GM21390 (cell line): ENCODE measurements at regions not wholly inside any gene's neighbourhood (a gene's known extent, or its start where the extent isn't known, plus 50 kb on each side); places are given as distances from the start of the nearest gene placed in this dataset.
"Not testable (repeated sequence)": the region's sequence is repeated elsewhere in the genome, so short reads cannot be mapped to it uniquely, and the experiment has no call there.

Experiments used
- ATAC-seq: cut with Tn5 transposase; IDR thresholded peaks from one replicate; pipeline ENCODE4 v1.9.1; 2021; ENCODE audit not compliant: unreplicated experiment

DNA sequence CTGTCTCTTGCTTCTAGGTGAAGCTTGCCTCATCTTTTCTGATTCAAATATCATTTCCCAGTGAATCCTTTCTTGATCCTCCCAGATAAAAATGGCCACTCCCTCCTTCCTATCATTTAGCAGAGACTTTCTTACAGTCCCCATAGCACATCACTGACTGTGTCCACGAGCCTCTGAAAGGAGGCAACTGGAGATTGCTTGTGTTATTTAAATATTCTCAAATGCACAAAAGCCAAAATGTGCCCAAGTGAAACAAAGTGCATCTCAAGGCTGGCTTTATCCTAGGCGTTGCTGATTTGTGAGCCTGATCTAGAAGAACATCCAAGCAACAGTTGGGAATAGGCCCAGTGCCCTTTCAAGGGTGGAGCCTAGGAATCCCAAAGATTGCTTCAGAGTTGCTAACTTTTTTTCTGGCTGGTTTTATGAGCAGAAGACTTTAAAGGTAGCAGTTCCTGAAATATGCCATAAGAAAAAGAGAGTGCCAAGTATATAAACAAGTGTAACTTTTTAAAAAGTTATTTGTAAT is 393.6 kb downstream of the CD83 start:
- ATAC-seq = no peak

DNA sequence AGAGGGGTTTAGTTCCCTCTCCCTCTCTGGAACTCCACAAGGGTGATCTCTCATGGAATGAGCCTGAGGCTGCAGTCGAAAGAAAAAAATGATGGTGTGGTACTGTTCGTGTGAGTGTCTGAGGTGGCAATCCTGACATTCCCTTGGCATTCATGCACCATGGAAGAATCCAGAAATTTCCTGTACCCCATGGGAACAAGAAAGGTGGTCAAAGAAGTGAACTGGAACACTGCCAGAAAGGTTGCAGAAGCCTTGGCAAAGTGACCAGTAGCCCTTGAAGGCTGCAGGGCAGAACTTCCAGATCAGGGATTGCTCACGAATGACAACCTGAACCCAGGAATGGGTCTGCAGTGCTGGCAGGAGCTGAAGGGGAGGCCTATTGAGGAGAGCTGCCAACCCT is 394.7 kb downstream of the CD83 start:
- ATAC-seq = no peak

DNA sequence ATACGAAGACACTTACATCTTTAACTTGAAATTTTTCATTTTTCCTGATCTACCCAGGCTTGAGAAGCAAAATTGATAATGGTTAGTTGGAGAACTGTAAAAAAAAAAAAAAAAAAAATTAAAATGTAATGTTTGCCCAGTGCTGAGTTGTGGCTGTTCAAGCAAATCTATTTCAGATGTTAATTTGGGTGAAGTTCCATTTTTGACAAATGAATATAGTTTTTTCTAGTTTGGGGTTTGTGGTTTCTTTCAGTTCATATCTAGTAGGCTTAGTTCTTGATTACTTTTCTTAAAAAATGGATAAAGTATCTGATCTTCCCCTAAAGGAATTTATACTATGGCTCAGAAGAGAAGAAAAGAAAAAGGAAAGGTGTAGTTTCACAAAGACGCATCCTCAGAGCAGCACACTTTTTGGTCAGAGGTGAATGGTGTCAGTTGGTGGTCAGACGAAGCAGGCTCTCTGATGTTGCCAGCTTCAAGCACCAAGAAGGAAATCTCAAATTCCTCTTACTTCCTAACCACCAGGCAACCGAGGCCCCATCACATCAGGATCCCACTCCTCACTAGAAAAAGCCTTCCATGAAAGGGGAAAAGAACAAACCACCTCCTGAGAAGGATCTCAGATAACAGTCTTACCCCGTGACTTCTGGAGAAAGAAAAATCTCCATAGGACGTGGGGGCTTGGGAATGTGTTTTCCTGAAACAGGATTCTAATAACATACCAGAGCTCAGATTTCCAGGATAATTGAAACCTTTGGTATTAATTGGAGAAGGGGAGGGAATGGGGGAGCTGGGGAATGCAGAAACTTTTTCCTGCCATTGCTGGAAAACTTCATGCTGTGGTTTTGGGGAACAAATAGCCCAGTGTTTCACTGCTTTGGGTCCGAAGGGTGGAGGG is 396.2 kb downstream of the CD83 start:
- no peak for ATAC-seq

DNA sequence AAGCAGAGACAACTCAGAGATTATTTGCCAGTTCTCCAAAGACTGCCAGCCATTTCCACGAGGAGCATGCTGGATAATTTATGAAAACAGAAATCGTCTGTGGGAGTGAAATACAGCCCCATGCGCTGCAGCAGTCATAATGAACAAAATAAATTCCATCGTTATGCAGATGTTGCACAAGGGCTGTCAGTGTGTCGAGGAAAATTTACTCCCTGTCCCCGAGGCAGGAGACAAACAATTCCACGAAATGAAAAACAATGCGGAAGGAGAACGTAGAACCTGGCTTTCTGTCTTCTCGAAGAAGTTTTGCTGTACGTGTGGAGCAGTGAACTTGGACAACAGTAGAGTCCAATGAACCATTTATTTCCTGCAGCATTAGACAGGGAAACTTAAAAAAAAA is 399.4 kb downstream of the CD83 start:
- no peak for ATAC-seq

DNA sequence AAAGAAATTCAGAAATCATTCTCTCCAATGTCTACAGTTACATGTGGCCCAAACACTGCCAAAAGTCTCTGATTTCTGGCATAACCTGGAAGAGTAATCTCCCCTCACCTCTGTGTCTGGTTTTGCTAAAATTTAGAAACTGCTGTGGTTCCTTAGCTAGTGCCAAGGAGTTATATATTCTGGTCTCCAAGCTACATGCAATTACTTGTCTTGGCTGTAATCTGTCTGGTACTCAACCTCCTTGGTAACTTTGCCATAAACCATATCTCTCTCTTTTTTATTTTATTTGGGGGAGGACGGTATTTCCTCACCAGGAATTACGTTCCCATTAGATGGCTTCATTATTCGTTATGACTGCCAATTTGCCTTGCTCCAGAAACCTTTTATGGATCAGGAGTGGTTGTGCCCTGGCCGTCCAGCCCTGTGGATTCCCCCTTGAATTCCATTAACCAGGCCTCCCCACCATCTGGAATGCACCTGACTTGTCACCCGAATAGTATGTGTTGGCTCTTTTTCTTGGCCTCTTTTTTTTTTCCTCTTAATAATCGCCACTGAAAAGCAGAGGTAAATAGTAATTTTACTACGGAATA is 400.0 kb downstream of the CD83 start:
- ATAC-seq = no peak

DNA sequence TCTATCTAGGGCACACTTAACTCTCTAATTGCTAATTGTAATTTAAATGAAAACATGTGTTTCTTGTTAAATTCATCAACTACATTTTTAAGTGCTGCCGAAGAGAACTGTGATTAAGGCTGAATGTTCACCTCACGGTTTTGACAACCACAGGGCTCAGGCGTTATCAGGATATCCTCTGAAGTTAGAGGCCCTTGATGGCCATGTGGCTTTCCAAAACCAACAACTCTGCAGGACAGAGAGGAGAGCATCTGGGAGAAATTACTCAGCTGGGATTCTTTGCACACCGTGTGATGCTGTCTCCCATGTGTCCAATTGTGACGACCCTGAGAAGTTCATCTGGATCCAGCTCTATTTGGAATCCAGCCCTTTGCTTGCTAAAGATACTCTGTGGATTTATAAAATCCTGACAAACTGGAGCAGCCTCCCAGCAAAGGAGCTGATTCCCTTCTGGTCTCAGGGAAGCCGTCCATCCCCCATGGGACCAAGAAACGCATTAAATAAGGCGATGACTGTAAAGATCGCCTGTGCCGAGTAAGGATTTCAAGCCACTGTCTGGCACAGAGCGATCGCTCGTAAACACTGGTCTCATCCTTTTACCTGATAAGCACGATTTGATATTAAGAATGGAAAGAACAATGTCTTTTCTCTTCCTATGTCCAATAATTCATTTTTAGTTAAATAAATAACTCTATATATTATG is 401.1 kb downstream of the CD83 start:
- ATAC-seq = no peak

DNA sequence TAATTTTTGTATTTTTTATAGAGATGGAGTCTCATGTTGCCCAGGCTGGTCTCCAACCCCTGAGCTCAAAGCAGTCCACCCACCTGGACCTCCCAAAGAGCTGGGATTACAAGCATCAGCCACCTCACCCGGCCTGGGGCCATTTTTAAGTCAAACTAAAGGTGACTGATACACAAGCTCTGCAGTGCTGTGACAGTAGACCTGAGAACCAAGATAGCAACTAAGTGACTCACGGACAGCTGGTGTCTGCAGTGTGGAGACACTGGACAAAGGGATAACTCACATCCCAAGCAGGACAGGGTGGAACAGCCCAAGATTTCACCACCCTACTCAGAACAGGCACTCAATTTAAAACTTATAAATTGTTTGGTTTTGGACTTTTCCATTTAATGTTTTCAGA is 402.5 kb downstream of the CD83 start:
- ATAC-seq = no peak

DNA sequence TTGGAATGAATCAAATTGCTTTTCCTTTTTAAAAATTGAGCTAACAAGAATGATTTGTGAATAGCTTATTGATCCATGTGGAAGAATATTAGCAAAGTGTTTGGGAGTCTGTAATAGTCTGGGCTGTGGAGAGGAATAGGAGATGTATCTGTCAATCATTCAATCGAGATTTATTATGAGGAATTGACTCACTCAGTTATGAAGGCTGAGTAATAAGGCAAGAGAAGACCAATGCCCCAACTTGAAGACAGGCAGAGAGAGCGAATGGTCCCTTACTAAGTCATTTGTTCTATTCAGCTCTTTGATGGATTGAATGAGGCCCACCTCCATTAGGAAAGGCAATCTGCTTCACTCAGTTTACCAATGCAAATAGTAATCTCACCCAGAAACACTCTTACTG is 403.0 kb downstream of the CD83 start:
- ATAC-seq = no peak

DNA sequence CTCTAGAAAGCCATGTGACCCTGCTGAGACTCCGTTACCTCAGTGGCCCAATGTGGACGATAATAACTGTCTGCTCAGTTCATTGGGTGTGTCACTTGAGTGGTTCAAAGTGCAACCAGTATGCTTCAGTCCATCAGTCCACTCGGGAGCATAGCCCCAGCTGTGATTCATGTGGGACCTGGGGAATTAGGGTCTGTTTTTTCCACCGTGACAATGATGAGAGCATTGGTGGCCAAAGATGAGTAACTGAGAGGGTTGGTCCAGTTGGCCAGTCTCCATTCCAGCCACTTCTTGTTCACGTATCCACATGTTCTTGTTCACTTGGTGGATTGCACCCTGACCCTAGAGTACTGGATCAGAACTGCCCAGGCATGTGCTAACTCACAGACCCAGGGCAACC is 403.6 kb downstream of the CD83 start:
- no peak for ATAC-seq

DNA sequence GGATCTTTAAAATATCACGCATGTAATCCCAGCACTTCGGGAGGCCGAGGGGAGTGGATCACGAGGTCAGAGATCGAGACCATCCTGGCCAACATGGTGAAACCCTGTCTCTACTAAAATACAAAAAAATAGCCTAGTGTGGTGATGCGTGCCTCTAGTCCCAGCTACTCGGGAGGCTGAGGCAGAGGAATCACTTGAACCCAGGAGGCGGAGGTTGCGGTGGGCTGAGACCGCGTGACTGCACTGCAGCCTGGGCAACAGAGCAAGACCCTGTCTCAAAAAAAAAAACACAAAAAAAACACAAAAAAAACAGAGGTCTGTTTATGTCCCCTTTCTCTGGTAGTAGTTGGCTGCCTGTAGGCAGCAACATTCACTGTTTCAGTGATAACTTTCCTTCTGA is 404.3 kb downstream of the CD83 start:
- ATAC-seq = not testable (repeated sequence)

DNA sequence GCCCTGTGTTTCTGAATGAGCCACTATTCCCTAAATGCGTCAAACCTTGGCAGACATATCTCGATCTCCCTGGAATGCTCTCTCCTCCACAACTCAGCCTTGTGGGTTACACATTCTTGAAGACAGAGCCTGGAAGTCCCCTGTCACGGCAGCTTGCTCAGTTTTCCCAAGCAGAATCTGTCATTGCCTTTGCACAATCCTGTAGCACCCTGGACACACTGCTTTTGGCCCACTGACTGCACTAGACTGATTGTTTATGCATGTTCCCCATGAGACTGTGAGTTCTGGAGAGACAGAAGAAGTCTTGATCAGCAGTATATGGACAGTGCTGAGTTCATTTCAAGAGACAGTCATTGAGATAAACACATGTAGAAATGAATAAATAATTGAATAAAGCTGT is 406.7 kb downstream of the CD83 start:
- no peak for ATAC-seq

DNA sequence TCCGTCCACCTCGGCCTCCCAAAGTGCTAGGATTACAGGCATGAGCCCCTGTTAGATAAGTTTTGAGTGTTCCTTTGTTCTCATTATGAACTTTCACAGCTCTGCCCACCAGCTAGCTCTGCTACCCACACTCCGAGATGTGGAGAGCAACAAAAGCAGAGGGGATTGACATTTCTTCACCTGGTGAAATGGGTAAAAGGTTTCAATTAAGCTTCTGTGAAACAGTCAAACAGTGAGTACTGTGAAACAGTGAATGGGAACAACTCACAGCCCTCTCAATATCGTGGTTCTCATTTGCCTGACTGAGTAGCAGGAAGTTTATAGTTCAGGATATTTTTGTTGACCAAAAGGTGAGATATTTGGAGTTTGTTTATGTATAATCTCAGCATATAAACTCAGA is 412.8 kb downstream of the CD83 start:
- no peak for ATAC-seq

DNA sequence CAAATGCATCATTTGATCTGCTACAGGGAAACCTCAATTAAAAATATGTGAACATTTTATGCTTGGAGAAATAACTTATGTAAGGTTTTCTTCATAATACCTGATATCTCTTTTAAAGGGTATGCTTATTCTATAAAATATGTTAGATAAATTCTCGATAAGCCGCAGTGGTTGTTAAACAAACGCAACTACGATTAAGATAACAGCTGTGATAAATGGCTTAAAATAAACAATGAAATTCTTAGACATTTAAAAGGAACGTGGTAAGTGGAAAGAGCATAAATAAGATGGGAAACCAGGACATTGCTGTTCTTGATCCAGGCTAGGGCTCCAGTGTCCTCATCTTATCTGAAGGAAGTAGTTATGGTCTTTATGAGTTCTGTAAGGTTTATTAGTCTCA is 415.9 kb downstream of the CD83 start:
- no peak for ATAC-seq

DNA sequence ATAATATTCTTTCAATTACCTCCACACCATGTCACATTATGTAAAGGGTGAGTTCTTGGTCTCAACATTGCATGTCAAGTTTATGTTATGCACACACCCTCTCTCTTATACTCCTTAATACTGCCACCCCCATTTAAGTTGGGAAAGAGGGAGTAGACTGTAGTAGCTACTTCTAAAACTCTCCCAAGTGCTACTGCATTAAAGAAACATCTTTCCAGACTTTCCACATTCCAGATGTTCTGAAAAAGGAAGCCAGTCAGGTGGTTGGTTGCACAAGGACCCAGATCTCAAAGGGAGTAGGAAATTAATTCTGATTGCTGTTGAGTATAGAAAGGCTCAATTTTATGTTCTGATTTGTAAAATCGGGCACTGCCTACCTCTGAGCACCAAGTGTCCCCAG is 419.5 kb downstream of the CD83 start:
- no peak for ATAC-seq

DNA sequence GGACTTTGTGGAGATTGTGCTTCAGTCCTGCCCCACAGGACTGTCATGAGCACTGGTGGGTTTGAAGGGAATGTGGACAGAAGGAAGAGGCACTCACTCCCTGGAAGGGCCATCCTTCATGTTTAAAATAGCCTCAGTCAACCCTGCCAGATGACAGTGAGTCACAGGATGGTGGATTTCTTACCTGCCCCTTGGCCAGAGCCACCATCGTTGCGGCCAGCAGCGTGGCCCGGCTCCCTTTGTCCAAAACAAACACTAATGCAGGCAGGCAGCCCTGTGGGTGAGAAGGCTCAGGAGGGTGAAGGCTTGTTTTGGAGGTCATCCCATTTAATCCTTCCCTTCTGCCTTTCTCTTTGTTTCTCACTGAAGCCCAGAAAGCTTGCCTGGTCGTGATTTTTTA is 422.7 kb downstream of the CD83 start:
- no peak for ATAC-seq

DNA sequence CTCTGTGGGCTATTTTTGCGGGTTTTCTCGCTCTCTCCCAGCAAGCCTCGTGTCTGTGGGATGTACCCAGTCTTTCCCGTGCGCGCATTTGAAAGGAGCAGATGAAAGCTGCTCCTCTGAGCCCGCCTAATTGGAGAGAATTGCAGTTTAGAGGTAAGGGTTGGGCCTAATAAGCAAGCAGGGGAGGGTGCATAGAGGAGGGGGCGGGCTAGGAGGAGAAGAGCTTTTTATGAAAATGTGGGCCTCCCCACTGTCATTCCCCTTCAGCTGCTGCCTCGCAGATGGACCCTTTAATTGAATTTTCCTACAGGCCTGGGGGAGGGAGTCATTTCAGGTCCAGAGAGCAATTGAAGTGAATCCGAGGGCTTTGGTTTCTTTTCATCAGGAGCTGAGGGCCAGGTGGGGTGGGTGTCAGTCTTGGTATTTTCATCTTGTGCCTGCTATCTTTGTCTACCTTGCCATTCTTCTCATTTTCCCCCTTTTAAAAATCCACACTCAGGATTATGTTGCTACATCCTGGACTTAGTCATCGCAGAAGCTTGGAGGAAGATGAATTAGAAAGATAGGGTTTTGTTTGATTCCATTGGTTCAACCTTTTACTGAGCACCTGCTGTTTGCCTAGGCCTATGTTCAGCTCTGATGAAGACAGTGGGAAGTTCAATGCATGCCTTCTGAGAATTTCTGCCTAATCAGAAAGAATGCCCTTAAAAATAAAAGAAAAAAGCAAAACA is 423.4 kb downstream of the CD83 start:
- ATAC-seq = no peak

DNA sequence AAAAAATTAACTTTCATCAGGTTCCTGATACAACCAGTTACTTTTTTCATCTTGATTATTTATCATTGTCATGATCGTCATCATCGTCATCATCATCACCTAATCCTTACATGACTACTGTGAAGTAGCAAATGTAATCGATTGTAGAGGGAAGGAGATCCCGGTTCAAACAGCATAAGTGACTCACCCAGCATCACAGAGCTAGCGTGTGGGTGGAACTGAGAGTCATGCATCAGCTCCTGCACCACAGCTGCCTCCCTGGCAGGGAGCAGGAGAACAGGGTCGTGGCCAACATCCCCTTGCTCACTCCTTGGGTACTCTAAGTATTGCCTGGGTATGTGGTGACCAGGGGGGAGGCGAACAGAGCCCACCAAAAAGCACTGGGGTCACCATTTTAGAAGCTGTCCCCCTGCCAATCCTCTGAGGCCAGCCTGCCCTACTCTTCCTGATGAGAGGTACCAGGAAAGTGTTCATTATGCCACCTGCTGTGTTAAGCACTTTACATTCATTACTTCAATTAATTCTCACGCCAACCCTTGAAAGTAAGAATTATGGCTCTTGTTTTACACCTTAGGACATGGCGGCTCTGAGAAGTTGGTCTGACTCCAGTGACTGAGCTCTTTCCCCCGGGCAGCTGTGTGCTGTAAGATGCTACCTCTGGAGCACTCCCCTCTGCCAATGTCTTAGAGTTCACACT is 425.2 kb downstream of the CD83 start:
- no peak for ATAC-seq

DNA sequence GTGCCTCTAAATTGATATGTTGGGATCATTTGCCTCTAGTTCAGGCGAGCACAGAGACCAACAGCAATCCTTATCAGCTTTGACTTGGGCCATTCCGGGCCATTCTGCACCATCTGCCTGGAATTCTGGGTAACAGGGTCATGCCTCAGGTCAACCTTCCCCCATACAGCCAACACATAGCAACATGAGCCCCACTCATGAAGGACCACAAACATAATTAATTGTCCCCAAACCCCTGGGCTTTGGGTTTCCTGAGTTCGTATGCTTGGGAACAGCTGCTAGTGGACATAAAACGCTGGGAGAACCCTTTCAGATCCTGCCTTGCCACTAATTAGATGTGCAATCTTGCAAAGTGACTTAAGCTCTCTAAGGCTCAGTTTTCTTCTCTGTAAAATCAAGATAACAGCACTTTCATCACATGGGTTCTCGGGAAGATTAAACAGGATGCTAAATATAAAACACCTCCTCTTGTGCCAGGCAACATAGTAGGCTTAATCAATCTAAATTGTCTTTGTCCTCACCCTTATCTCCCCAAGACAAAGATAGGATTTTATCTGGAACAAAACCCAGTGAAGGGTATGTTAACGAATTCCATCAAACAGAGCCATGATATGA is 426.5 kb downstream of the CD83 start:
- ATAC-seq = no peak

DNA sequence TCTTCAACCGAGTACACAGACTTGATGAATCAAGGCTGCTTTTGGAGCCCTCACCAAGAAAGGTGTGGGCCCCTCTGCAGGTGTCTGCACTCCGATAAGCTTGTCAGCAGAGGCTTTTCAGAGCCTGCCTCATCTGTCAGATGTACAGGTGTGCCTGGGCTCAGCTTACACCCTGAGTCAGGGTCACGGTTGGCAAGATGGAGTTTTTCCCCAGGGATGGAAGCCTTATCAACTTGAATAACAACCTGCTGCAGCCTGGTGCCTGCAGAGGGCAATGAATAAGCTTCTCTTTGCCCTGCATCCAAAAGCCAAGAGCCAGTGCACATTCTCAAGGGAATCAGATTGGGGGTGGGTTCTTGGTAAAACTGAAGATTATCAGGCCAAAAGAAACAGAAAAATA is 427.1 kb downstream of the CD83 start:
- ATAC-seq = no peak

DNA sequence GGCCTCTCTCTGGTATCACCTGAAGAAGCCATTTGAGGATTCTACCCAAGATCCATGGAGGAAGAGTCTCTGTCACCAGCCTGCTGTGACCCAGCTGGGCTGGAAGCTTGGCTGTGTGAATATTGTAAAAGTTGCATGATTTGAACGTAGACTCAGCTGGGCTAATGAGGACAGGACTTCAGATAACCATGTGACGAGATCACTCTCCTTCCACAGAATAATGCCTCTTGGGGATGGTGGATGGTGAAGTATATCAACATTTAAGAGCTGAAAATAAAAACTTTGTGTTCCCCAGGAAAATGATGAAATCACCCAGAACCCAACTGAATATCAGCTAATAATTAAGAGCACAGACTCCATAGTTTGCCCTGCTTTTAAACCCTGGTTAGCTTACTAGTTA is 427.9 kb downstream of the CD83 start:
- no peak for ATAC-seq
